ENCODE measurements at regions not wholly inside any gene's neighbourhood (a gene's known extent, or its start where the extent isn't known, plus 50 kb on each side); places are given as distances from the start of the nearest gene placed in this dataset.

DNA sequence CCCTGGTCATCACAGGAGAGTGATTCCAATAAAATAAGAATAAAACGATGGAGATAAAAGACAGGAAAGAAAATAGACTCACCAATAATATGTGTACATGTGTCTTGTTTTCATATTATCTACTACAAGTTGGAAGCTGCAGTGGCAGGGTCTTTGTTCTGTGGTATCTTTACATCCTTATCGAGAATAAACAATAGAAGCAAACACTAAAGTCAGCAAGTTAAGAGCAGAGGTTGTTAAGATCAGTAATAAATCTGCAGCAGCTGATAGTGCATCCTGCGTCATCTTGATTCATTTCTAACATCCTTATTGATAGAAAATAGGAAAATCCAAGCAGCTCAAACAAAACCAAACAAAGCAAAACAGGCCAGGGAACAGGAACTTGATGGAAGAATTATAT lies 107.4 kb downstream of the RPS29 start:
- Histone ChIP-seq H3K36me3 (no peaks in the 10 kb centered on the region), H3K9me3 (no peaks in the 10 kb centered on the region), H3K27me3 (no peaks in the 10 kb centered on the region), H3K4me1 (peaks cover 0 to 9% (median 4%) of the 10 kb centered on the region in 4 donors), H3K4me3 (no peak overlapping the region), H3K27ac (no peak overlapping the region)
- intact Hi-C loops (cut with DNase I; ENCODE audit: low total_unique reads) (no loop called here), in situ Hi-C loops (cut with MboI; ENCODE audit: low pct_ligation_motif_present in 1 of 4, low pct_unique_long_range_greater_than_20kb in 1 of 4, low sequenced_read_pairs in 3 of 4) (no loop called here)
- TF ChIP-seq EP300 (IDR thresholded peaks at IDR 0.05; ENCODE audit: low read depth) (no peak), CTCF (IDR thresholded peaks at IDR 0.05) (no peak), POLR2A (IDR thresholded peaks at IDR 0.05) (no peak), POLR2AphosphoS5 (IDR thresholded peaks at IDR 0.05) (no peak)
- WGBS, 2 donors (ENCODE audit: low coverage in 1 of 2), result 44 to 49% methylated on average over 3 of the region's 3 CpGs
- DNase-seq, result no peak

GRCh38 chr14:49467091-49467490 lies 119.1 kb downstream of the RPS29 start:
- DNase-seq, result no peak
- intact Hi-C loops (cut with DNase I; ENCODE audit: low total_unique reads) (no loop called here), in situ Hi-C loops (cut with MboI; ENCODE audit: low pct_ligation_motif_present in 1 of 4, low pct_unique_long_range_greater_than_20kb in 1 of 4, low sequenced_read_pairs in 3 of 4) (no loop called here)
- Histone ChIP-seq H3K9me3 (no peaks in the 10 kb centered on the region), H3K27ac (no peak overlapping the region), H3K27me3 (no peaks in the 10 kb centered on the region), H3K4me3 (no peak overlapping the region), H3K36me3 (no peaks in the 10 kb centered on the region), H3K4me1 (peaks cover 0 to 4% (median 0%) of the 10 kb centered on the region in 4 donors)
- TF ChIP-seq POLR2AphosphoS5 (IDR thresholded peaks at IDR 0.05), result no peak
- no peak for TF ChIP-seq POLR2A (IDR thresholded peaks at IDR 0.05)
- no peak for TF ChIP-seq EP300 (IDR thresholded peaks at IDR 0.05; ENCODE audit: low read depth)
- TF ChIP-seq CTCF (IDR thresholded peaks at IDR 0.05), result no peak
- WGBS, 2 donors (ENCODE audit: low coverage in 1 of 2), result 82 to 88% methylated on average over 3 of the region's 3 CpGs

DNA sequence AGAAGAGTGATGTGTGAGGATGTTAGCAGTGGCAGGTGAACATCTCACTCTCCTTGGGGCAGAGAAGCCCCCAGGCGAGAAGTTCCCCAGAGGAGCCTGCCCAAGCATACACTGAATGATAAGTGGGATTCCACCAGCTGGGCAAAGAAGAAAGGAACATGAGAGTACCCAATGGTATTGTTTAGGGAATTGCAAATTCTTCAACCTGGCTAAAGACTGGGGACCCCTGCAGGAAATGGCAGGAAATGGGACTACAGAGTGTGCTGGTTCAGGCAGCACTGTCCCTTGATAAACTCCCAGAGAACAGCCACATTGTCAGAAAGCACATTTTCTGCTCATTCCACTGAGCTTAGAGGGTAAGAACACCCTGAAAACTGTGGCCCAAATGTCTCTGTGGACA lies 121.3 kb downstream of the RPS29 start:
- no peak overlapping the region for H3K27ac ChIP-seq
- TF ChIP-seq POLR2AphosphoS5 (IDR thresholded peaks at IDR 0.05) (no peak), CTCF (IDR thresholded peaks at IDR 0.05) (no peak), POLR2A (IDR thresholded peaks at IDR 0.05) (no peak), EP300 (IDR thresholded peaks at IDR 0.05; ENCODE audit: low read depth) (no peak)
- in situ Hi-C loops (cut with MboI; ENCODE audit: low pct_ligation_motif_present in 1 of 4, low pct_unique_long_range_greater_than_20kb in 1 of 4, low sequenced_read_pairs in 3 of 4) (no loop called here), intact Hi-C loops (cut with DNase I; ENCODE audit: low total_unique reads) (no loop called here)
- no peak for DNase-seq
- peaks cover 0 to 16% (median 6%) of the 10 kb centered on the region in 4 donors for H3K4me1 ChIP-seq
- no peaks in the 10 kb centered on the region for H3K27me3 ChIP-seq
- H3K9me3 ChIP-seq, result no peaks in the 10 kb centered on the region
- no peak overlapping the region for H3K4me3 ChIP-seq
- no peaks in the 10 kb centered on the region for H3K36me3 ChIP-seq
- WGBS, 2 donors (ENCODE audit: low coverage in 1 of 2), result 92% methylated on average over 1 of the region's 1 CpG; no CpG with 5 or more reads in 1 of the 2 donors

DNA sequence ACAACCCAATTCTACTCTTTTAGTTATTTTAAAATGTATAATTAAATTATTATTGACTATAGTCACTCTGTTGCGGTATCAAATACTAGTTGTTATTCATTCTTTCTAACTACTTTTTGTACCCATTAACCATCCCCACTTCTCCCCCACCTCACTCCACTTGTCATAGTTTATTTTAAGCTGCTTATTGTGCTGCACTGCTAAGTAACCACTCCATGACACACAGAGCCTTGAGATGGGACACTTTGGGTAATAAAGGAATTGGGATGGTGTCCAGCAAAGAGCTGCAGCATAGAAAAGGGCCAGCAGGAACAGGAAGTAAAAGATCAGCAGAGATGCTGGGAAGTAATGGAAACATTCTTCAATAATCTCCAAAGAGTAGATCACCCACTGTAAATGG lies 123.0 kb downstream of the RPS29 start:
- intact Hi-C loops (cut with DNase I; ENCODE audit: low total_unique reads), result no loop called here
- Histone ChIP-seq H3K4me3 (no peak overlapping the region), H3K27ac (no peak overlapping the region), H3K27me3 (no peaks in the 10 kb centered on the region), H3K4me1 (peaks cover 0 to 16% (median 6%) of the 10 kb centered on the region in 4 donors), H3K9me3 (no peaks in the 10 kb centered on the region), H3K36me3 (no peaks in the 10 kb centered on the region)
- whole genome bisulfite sequencing, 2 donors (ENCODE audit: low coverage in 1 of 2), result 85 to 94% methylated on average over 1 of the region's 1 CpG
- TF ChIP-seq CTCF (IDR thresholded peaks at IDR 0.05) (no peak), EP300 (IDR thresholded peaks at IDR 0.05; ENCODE audit: low read depth) (no peak), POLR2A (IDR thresholded peaks at IDR 0.05) (no peak), POLR2AphosphoS5 (IDR thresholded peaks at IDR 0.05) (no peak)
- no peak for DNase-seq
- in situ Hi-C loops (cut with MboI; ENCODE audit: low pct_ligation_motif_present in 1 of 4, low pct_unique_long_range_greater_than_20kb in 1 of 4, low sequenced_read_pairs in 3 of 4), result no loop called here
